ENCODE measurements at regions not wholly inside any gene's neighbourhood (a gene's known extent, or its start where the extent isn't known, plus 50 kb on each side); places are given as distances from the start of the nearest gene placed in this dataset.

DNA sequence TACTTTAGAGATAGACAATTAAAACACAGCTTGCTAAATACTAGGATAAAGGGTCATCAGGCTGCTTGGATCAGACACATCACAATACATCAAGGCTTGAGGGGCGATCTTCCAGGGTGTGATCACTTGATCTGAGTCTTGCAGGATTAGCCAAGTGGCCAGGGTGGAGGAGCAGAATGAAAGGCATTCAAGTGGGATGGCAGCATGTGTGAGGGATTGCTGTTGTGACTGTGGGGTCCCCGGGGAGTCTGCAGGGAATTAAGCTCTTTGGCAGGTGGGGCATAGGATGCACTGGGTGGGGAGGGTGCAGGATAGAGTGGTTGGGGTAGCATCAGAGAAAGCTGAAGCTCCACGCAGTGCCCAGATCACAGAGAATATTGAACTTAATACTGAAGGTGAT is 58.0 kb upstream of the TMEM163 start:
- TF ChIP-seq, protein P1, sequence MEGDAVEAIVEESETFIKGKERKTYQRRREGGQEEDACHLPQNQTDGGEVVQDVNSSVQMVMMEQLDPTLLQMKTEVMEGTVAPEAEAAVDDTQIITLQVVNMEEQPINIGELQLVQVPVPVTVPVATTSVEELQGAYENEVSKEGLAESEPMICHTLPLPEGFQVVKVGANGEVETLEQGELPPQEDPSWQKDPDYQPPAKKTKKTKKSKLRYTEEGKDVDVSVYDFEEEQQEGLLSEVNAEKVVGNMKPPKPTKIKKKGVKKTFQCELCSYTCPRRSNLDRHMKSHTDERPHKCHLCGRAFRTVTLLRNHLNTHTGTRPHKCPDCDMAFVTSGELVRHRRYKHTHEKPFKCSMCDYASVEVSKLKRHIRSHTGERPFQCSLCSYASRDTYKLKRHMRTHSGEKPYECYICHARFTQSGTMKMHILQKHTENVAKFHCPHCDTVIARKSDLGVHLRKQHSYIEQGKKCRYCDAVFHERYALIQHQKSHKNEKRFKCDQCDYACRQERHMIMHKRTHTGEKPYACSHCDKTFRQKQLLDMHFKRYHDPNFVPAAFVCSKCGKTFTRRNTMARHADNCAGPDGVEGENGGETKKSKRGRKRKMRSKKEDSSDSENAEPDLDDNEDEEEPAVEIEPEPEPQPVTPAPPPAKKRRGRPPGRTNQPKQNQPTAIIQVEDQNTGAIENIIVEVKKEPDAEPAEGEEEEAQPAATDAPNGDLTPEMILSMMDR (IDR thresholded peaks at IDR 0.05): no peak
- TF ChIP-seq POLR2A (IDR thresholded peaks at IDR 0.05) (no peak), EP300 (IDR thresholded peaks at IDR 0.05) (no peak), POLR2AphosphoS5 (IDR thresholded peaks at IDR 0.05) (no peak)
